GM18873 (cell line): ENCODE measurements at regions not wholly inside any gene's neighbourhood (a gene's known extent, or its start where the extent isn't known, plus 50 kb on each side); places are given as distances from the start of the nearest gene placed in this dataset.
"Not testable (repeated sequence)": the region's sequence is repeated elsewhere in the genome, so short reads cannot be mapped to it uniquely, and the experiment has no call there.

Experiments used
- ATAC-seq: cut with Tn5 transposase; IDR thresholded peaks from one replicate; pipeline ENCODE4 v1.9.1; 2021; ENCODE audit warnings: mild to moderate bottlenecking, moderate library complexity, moderate number of reproducible peaks; ENCODE audit not compliant: unreplicated experiment, low FRiP score

DNA sequence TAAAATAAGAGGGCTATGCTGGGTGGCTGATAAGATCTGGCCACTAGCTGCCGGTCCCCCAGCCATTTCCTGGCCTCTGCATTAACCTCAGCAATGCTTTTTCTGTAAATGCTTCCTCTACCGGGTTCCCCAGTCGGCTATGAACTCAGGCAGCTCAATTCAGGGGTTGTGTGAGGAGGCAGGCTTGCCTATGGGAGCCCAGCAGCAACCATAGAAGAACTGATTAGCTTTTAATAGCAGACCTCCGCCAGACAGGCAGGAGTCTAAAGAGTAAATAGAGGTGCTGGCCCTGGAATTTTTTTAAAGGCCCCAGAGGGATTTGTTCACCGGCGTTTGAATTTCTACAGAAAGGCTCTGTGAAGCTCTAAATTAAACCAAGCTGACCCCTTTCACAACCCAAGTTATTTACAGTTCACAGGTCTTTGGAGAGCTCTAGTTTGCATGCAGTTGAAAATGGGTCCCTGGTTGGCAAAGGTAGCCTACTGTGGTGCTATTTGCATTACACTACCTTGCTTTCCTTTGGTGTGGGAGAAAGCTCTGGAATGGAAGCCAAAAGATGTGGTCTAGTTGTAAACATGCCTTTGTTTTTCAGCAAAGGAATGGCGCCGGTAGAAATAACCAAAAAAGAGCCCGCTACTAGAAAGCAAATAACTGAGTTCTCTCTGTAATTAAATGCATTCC is 289.7 kb upstream of the SEMA6A start:
- ATAC-seq, result no peak

DNA sequence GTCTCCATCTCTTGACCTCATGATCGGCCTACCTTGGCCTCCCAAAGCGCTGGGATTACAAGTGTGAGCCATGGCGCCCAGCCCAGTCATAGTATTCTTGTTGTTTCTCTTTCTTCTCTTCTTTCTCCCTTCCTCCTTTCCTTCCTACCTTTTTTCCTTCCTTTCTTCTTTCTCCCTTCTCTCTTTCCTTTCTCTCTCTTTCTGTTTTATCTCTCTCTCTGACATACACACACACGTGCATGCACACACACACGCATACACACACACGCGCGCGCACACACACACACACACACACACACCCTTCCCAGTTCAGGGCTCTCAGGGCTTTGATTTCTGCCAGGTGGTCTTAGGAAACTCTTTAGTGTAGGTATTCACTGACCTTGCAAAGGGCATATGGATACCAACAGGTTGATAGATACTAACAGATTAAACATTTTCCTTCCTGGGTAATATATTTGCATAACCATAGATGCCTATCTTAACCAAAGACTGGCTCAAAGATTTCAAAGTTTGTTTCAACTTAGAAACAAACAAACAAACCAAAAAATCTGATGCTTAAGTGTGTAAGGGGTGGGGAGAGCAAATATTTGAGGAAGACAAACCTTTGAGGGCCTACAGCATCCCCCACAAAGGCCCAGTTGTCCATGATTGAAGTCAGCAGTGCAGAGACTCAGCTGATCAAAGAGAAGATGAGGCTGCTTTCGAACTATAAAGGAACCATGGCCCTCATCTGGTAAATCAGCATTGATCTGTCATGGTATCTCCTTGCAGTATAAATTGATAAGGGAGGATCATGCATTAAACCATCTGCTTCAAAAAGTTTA is 288.2 kb upstream of the SEMA6A start:
- ATAC-seq, result no peak

DNA sequence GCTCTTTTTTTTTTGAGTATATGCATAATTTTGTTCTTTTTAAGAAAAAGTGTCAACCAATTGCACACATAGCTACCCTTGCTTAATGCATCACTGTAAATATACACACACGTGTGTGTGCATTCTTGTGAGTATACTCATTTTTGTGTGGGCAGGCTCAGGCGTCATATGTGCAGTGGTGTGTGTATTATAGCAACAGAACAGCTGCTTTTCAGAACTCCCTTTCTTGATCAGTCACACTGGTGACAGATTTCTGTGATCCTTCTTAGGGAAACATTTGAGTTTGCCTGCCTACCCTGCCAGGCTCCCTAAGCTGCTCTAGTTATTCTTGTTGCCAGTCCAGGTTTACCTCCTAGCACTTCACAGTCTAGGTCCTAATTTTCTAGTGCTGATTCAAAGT is 287.0 kb upstream of the SEMA6A start:
- ATAC-seq, result no peak

DNA sequence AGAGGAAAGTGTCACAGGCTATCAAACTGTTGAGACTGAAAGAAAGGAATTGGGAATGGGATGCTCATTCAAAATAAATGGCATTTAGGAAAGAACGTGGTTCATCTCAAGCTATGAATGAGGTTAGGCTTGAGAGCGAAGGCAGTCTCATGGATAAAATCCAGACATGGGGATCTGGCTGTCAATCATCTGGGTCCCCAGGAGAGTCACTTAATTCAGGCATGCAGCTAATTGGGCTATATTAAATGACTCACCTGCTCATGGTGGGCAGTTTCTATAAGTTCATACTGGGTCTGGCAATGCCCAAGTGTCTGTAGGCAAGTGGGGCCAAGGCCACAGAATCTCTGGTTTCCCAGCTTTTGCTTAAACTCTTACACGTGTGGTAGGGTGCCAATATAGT is 286.5 kb upstream of the SEMA6A start:
- no peak for ATAC-seq

DNA sequence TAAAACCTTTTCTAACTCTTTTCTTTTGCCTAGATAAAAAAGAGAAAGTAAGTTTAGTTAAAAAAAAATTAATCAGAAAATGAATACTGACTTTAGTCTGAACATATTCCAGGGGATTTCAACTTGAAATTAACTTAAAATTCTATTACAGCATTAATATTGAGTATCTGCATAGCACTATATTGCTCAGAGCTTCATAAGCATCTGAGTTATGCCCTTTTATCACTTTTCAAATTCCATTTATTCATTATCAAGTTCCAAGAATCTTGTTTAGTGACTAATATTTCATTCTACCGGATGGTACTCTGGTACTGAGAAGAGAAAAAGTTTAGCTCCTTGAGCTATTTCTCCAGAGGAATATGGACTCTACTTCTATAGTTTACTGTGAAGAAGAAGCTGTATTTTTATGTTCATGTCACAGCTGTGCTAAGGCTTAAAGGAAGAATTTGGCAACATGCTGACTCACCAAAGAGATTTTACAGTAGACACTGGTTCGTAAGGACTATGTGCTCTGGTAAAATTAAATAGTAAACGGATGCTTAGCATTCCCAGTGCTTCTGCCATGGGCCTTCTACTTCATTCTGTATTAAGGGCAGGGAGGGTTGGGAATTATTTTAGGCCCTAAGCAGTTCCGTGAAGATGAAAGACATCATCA is 285.2 kb upstream of the SEMA6A start:
- ATAC-seq, result no peak

DNA sequence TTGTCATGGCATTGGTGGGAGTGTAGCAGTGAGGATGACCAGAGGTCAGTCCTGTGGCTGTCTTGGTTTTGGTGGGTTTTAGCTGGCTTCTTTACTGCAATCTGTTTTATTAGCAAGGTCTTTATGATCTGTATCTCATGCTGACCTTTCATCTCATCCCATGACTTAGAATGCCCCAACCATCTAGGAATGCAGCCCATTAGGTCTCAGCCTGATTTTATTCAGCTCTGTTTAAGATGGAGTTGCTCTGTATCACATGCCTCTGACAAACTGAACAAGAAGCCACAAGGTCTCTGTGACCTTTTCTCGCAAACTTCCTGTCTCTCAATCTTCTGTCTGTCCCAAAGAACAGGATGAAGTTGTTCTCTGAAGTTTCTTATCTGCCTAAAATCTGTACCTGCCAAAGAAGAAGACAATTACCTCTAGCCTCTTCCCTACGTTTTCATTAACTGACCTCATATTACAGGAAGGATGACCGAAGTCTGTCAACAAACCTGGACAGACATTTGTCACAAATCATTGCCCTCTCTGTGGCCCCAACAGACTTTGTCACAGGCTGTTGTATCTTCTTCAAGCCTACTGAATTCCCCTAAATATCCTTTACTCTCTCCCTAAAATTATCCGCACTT is 284.2 kb upstream of the SEMA6A start:
- no peak for ATAC-seq

DNA sequence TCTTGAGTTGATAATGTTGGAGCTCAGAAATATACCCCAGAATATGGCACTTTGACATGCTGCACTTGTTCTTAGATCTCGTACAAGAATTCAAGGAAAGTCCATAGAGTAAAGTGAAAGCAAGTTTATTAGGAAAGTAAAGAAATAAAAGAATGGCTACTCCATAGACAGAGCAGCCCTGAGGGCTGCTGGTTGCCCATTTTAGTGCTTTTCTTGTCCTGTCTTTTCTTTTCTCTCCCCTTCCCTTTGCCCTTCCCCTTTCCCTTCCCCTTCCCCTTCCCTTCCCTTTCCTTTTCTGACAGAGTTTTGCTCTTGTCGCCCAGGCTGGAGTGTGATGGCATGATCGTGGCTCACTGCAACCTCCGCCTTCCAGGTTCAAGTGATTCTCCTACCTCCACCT is 283.4 kb upstream of the SEMA6A start:
- not testable (repeated sequence) for ATAC-seq

DNA sequence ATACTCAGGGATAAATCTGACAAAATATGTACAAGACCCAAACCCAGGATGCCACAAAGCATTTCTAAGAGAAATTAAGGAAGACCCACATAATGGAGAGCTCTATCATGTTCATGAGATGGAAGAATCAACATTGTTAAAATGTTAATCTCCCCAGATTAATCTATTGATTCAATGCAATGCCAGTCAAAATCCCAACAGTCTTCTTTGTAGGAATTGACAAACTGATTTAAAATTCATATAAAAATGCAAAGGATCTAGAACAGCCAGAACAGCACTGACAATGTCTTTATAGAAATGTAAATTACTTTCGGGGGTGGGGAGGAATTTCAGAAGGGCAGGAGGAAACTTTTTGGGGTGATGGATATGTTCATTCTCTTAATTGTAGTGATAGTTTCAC is 281.6 kb upstream of the SEMA6A start:
- ATAC-seq, result no peak

DNA sequence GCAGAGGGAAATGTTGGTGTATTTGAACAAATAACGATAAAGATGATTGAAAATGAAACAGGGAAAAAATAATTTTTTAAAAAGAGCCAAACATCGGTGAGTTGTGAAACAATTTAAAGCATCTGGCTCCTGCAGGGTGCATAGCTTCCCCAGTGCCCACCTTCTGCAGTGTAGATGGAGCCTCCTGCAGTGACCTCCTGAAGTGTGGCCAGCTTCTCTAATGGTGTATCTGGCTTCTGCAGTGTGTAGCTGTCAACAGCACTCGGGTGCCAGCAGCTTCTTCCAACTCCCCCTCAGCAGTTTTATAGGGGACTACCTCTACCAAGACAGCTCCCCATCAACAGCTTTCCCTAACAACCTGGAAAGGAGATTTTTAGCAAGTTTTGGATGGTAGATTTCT is 279.4 kb upstream of the SEMA6A start:
- ATAC-seq, result no peak

DNA sequence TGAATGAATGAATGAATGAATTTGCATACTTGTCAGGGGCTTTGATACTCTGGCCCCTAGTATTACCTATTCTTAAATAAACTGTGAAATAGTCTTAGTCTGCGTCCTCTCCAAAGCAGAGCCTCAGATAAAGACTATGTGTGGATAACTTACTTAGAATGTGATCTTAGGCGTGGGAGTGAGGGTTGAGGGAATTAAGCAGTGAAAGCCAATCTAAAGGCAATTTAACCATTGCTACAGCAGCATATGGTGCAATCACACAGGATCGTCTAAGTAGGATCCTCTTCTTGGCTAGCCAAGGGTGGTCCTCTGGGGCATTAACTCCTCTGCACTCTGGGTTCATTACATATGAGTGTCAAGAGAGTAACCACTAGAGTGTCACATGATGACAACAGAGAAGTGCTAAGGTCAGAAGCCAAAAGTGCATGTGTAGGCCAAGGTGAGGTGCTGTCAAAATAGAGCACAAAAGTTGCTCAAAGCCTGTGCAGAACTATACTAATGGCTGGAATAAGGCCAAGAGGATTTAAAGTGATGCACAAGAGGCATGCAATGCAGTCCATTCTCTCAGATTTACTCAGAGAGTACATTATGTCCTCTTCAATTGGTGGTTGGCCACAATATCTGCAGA is 274.4 kb upstream of the SEMA6A start:
- no peak for ATAC-seq

DNA sequence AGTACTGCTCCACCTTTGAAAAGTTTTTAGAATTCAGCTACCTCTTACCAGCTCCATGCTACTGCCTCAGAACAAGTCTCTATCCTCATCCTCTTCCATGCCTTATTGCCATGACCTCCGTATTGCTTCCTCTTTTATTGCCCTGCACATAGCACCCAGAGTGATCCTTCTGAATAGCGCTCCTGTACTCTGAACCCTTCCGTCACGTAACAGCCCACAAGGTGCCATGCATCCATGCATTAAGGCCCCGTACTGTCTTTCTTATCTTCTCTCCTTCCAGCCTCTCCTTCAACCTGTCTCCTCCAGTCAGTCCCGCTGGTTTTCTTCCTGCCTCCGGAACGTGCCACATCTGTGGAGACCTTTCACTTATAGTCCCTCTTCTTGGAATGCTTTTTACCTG is 273.3 kb upstream of the SEMA6A start:
- ATAC-seq, result no peak

DNA sequence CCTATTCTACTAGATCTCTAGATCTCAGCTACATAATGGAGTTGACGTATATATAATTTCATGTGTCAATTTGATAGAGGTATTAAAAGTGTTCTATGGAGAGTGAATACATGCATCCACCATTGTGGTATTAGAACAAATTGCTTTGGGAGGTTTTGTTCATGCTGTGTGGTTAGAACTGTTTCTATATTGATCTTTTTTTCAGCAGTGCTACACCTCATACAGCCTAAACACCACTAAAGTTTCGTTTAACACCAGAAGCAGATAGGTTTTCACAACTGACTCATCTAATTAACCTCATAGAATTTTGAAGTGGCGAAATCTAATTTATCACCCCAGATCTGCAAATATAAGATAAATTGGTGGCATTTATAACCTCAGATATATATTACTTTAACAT is 269.4 kb upstream of the SEMA6A start:
- ATAC-seq, result no peak

DNA sequence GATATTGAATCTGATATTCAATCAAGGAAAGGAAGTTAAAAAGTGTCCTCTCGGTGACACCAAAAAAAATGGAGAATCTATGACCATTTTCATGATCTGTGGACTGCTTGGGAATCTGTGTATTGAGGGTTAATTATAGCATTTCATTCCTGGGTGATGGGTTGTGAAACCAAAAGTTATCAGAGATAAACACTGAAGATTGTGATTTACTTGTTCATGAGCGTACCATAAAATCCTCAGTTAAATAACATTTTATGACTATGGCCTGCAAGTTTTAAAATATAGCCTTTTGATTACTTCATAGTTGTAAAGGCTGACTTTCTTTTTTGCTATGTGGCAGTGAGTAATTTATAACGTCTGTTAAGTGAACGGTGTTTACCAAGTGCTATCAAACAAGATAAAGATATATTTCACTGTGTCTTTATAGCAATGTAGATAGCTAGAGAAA is 267.9 kb upstream of the SEMA6A start:
- no peak for ATAC-seq

DNA sequence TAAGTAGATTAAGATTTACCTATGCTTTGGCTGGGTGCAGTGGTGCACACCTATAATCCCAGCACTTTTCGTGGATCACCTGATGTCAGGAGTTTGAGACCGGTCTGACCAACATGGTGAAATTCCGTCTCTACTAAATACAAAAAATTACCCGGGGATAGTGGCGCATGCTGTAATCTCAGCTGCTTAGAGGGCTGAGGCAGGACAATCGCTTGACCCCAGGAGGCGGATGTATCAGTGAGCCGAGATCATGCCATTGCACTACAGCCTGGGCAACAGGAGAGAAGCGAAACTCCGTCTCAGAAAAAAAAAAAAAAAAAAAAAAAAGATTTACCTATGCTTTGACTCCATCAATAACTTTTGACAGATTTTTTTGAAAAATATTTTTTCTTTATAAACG is 267.1 kb upstream of the SEMA6A start:
- no peak for ATAC-seq

DNA sequence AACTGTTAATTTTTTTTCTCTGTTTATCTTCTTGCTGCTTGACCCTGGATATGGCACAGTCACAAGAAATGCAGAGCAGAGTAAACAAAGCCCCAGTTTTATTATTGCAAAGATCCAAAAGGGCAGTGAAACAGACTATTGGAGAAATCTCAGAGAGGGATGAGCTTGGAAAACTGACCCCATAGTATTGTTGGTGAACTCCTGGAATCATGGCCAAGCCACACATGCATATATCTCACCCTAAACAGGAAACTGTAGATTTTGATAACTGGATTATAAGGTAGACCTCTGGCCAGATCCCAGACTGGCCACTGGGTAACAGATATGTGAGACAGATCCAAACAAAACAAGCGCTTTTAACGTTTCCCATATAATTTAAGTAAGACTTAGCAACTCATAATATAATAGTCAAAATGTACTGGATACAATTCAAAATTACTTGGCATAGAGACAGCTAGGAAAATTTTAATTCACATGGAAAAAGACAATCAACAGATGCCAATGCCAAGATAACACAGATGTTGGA is 263.5 kb upstream of the SEMA6A start:
- no peak for ATAC-seq

DNA sequence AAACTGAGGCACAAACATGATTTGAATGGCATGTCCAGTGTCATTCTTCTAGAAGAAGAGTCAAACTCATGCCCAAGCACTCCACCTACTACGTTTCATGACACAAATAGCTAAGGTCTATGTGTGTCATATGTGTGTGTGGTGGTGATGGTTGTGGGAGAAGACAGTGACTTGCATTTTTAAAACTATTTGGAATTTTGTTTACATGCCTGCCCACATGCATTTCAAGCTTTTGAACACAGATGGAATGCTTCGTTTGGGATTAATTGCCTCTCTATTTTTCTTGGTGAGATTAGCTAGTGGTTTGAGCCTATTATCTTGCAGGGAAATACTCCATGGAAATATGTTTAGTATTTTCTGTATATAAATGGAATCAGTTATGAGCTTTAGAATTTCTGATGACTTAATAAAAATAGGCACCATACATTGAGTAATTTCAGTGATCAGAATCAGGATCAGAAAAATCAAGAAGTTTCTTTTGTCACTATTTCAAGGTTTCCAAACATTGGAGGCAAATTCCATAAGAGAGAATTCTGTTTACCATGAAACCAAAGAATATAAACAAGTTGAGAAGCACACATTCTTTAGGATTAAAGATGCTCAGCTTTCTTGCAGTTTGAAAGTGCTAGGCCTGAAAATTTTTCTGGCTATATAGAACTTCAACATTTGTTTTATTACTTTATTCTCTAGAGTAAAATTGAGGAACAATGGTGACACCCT is 260.3 kb upstream of the SEMA6A start:
- no peak for ATAC-seq

DNA sequence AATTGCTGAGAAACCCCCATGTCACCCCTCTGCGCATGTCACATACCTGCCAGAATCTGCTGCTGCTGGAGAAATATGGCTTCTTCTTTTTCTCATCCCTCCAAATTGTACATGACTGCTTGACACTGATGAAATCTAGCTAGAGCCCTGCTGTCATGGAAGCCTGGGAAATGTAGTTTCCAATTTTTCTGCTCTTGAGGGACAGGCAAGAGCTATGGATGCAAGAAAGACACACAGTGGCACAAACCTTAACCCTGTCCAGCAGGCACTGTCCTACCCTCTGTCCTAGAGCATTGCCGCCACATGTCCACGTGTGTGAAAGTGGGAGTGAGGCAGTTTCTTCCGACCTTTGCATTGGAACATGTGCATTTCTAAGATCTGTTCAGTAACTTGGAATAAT is 255.5 kb upstream of the SEMA6A start:
- no peak for ATAC-seq

DNA sequence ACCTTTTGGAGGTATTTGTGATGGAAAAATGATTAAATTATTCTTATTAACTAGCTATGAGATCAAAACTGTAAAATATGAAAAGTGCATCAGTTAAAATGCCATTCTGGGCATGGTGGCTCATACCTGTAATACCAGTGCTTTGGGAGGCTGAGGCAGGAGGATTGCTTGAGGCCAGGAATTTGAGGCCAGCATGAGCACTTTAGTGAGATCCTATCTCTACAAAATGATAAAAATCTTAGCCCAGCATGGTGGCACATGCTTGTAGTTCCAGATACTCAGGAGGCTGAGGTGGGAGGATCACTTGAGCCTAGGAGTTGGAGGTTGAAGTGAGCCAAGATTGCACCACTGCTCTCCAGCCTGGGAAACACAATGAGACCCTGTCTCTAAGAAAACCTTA is 252.5 kb upstream of the SEMA6A start:
- ATAC-seq, result no peak

DNA sequence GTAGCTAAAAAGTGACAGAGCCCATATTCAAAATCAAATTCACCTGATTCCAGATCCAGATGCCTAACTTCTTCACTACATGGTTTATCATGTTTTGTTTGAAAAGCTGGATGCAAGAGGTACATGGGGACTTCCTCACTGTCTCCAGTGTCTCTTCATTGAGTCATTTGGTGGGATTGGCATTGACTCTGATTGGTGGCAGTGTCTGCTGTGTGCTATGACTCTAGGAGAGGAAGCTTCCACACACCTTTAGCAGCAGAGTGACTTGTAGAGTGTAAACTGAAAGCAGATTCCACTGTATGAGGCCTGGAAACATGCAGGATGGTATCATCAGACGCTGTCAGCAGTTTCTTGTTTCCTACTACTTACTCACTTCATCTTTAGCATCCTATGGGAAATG is 250.9 kb upstream of the SEMA6A start:
- no peak for ATAC-seq
